GM18868 (cell line): ENCODE measurements at regions not wholly inside any gene's neighbourhood (a gene's known extent, or its start where the extent isn't known, plus 50 kb on each side); places are given as distances from the start of the nearest gene placed in this dataset.
"Not testable (repeated sequence)": the region's sequence is repeated elsewhere in the genome, so short reads cannot be mapped to it uniquely, and the experiment has no call there.

ENCODE experiments used
- ATAC-seq: cut with Tn5 transposase; IDR thresholded peaks from one replicate; pipeline ENCODE4 v1.9.1; 2021; ENCODE audit warnings: mild to moderate bottlenecking, moderate library complexity; ENCODE audit not compliant: unreplicated experiment

- no peak for ATAC-seq
These were observed 180.6 kb downstream of the DEPDC1B start for GRCh38 chr5:60519372-60519771.

GRCh38 chr5:60517850-60518249, 182.1 kb downstream of the DEPDC1B start:
- no peak for ATAC-seq

DNA sequence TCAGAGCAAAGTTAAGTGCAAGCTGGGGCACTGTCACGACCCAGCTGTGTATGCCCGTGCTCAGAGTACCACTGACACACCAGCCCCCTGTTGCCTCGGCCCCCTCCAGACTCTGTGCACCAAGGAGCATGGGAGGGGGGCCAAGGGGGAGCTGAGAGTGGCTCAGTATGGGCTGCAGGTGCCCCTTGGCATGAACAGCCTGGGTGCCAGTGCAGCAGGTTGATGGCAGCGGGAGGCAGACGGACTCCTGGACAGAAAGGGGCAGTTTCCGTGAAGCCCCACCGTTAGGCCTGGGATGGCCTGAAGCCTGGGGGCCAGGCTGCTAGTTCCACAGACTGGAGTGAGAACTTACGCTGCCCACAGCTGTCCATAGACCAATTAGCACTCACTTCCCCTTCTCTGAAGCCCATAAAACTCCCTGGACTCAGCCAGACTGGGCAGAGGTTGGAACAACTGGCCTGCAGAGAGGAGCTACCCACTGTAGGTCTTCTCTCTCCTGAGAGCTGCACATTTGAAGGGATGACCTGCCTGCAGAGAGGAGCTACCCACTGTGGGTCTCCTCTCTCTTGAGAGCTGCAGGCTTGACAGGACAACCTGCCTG, 182.8 kb downstream of the DEPDC1B start:
- no peak for ATAC-seq

GRCh38 chr5:60516688-60517087, 183.3 kb downstream of the DEPDC1B start:
- no peak for ATAC-seq

- peak; percentile 57 for ATAC-seq
These were observed 185.8 kb downstream of the DEPDC1B start for GRCh38 chr5:60514152-60514551.

DNA sequence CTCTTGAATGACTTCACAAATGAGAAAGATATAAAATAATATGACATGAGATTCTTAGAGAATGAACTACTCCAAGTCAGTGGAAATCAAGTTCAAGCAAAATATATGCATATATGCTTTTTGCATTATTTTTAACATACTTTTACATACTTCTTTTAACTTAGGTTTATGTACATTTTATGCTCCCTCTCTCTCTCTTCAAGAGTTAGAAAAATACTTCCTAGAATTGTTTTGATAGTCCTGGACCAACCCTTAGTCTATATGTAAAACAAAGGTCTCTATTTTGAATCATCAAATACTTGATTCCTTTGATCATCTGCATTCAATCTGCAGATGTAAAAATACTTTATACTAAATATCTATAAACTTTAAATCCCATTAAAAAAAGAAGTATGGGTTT, 187.8 kb downstream of the DEPDC1B start:
- no peak for ATAC-seq

- ATAC-seq, result no peak
These were observed 189.3 kb downstream of the DEPDC1B start for GRCh38 chr5:60510663-60511062.

DNA sequence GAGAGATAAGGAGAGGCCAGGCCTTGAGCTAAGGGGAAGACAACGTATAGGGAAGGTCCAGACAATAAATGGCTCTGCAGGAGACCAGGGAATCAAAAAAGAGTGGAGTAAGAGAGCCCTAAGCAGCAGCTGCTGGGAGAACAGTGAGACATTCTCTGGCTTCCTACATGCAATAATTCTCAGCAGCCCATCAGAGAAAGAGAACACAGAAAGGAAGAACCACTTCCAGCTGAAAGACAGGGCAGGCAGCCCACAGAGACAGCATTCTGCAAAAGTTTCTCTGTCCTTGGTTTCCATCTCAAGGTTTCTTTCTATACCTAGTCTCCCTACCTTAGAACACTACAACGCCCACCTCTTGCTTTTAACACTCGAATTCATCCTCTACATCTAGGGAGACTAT, 189.9 kb downstream of the DEPDC1B start:
- no peak for ATAC-seq

GRCh38 chr5:60509519-60509918, 190.4 kb downstream of the DEPDC1B start:
- no peak for ATAC-seq

GRCh38 chr5:60507687-60508086, 192.3 kb downstream of the DEPDC1B start:
- no peak for ATAC-seq

GRCh38 chr5:60505373-60506171, 194.4 kb downstream of the DEPDC1B start:
- ATAC-seq, result no peak

GRCh38 chr5:60504342-60504741, 195.6 kb downstream of the DEPDC1B start:
- peak; percentile 86 for ATAC-seq

DNA sequence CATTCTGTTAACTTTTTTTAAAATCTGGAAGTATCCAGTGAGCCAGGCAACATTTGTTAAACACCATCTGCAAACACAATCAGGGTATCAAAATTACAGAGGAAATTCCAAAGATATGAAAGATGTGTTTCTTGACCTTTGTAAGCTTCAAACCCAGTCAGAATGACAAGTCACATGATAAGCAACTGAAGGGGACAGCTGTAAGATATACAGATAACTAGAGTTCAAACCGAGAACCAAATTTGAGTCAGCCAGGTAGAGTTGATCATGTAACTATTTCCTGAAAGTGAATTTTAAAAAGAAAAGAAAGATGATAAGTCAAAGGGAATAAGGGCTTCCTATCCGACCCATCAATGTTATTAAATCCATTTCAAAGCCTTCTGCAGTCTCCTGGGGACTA, 196.2 kb downstream of the DEPDC1B start:
- peak; percentile 85 for ATAC-seq

- ATAC-seq, result no peak
These were observed 202.1 kb downstream of the DEPDC1B start for GRCh38 chr5:60497706-60498500.

GRCh38 chr5:60495644-60496520, 204.1 kb downstream of the DEPDC1B start:
- ATAC-seq, result no peak

DNA sequence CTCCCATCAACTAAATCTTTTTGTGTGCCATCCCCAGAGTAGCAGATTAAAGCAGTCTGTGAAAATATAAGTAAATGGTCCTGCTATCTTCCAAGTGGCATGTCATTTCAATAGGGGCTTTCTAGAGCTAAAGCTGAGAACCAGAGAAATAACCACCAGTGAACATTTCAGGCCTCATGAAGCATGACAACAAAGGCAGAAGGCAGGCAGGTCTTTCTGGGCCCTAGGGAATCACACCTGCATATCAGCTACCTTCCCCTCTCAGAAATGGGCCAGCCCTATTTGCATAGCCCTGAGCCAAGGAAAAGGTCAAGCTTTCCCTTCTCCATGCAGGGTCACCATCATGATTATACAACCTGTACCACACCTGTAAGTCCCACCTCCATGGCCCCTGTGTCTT, 205.3 kb downstream of the DEPDC1B start:
- peak; percentile 93 for ATAC-seq

DNA sequence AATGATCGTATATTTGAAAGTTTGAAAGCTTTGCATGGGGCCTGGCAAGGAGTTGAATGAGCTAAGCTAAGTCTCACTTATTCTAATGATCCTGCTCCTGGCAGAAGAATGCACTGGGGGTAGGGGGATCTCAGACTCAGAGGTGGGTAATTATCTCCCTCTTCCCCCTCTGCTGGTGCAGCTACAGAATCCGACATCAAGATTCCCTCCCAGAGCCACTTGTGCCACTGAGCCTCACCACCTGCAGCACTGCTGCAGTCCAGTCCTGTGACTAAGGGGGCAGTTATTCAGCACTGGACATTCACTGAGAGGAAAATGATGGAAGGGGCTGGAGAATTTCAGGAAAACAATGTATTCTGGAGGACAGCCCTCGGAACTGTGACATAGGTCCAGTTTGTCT, 205.8 kb downstream of the DEPDC1B start:
- no peak for ATAC-seq

DNA sequence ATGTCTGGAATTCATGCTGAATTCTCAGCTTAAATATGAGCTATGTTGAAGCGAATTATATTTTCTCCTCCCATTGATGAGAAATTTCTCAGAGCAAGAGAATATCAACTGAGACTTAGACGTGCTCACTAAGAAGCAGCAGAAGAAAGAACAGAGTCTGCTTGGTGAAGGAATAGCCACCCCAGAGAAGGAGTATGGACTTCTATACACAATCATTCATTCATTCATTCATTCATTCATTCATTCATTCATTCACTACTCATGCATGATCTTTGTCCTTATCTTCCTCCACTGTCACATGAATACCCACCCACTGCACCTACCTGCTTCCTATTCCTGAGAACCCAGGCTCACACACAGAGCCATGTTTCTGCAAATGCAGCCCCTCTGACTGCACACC, 206.6 kb downstream of the DEPDC1B start:
- ATAC-seq, result no peak

- ATAC-seq, result no peak
These were observed 207.0 kb downstream of the DEPDC1B start for GRCh38 chr5:60492958-60493357.

GRCh38 chr5:60492358-60492757, 207.6 kb downstream of the DEPDC1B start:
- not testable (repeated sequence) for ATAC-seq
